Adrenal gland (tissue), 5 donors: ENCODE measurements at regions not wholly inside any gene's neighbourhood (a gene's known extent, or its start where the extent isn't known, plus 50 kb on each side); places are given as distances from the start of the nearest gene placed in this dataset.

Experiments used
- POLR2A ChIP-seq, 2 donors: fragments of 450-650 bp; IDR thresholded peaks; one replicate each; pipeline ENCODE4 v1.6.1; 2017; ENCODE audit warnings: antibody characterized with exemption in 2 of 2, mild to moderate bottlenecking in 2 of 2, moderate library complexity in 1 of 2
- TF ChIP-seq, protein P1 (sequence below), 6 experiments: fragments of 450-650 bp in 4 of 6; fragments of 200-600 bp in 2 of 6; sonication (generic) in 1 of 6; IDR thresholded peaks; 1 replicate in 5 of 6; 2 replicates in 1 of 6; pipeline versions ENCODE4 v1.5.1 to v1.8.0; 2016 to 2021; ENCODE audit warnings: antibody characterized with exemption in 6 of 6, mild to moderate bottlenecking in 2 of 6, moderate library complexity in 1 of 6
- donor health status: DM: no; HTN: no; CAD: no.

DNA sequence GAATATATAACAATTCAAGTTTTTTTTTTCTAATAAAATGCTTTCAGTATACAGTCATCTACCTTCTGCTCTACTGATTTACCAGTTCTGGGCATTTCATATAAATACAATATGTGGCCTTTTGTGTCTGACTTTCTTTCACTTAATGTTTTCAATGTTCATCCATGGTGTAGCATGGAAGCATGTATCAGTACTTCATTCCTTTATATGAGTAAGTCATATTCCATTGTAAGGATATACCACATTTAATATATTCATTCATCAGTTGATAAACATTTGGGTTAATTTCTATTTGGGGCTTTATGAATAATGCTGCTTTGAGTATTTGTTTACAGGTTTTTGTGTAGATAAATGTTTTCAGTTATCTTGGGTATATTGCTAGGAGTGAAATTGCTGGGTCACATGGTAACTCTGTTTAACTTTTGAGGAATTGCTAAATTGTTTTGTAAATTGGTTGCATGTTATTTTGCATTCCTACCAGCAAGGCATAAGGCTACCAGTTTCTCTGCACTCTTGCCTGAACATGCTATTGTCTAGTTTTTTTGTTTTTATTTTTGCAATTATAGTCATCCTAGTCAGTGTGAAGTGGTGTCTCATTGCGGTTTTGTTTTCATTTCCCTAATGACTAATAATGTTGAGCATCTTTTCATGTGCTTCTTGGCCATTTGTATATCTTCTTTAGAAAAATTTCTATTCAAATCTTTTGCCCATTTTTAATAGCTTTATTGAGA is 206.1 kb downstream of the TM2D1 start:
- TF ChIP-seq, protein P1, sequence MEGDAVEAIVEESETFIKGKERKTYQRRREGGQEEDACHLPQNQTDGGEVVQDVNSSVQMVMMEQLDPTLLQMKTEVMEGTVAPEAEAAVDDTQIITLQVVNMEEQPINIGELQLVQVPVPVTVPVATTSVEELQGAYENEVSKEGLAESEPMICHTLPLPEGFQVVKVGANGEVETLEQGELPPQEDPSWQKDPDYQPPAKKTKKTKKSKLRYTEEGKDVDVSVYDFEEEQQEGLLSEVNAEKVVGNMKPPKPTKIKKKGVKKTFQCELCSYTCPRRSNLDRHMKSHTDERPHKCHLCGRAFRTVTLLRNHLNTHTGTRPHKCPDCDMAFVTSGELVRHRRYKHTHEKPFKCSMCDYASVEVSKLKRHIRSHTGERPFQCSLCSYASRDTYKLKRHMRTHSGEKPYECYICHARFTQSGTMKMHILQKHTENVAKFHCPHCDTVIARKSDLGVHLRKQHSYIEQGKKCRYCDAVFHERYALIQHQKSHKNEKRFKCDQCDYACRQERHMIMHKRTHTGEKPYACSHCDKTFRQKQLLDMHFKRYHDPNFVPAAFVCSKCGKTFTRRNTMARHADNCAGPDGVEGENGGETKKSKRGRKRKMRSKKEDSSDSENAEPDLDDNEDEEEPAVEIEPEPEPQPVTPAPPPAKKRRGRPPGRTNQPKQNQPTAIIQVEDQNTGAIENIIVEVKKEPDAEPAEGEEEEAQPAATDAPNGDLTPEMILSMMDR (IDR thresholded peaks at IDR 0.05), result no peak
- no peak for TF ChIP-seq POLR2A (IDR thresholded peaks at IDR 0.05)
